ENCODE measurements at regions not wholly inside any gene's neighbourhood (a gene's known extent, or its start where the extent isn't known, plus 50 kb on each side); places are given as distances from the start of the nearest gene placed in this dataset.

DNA sequence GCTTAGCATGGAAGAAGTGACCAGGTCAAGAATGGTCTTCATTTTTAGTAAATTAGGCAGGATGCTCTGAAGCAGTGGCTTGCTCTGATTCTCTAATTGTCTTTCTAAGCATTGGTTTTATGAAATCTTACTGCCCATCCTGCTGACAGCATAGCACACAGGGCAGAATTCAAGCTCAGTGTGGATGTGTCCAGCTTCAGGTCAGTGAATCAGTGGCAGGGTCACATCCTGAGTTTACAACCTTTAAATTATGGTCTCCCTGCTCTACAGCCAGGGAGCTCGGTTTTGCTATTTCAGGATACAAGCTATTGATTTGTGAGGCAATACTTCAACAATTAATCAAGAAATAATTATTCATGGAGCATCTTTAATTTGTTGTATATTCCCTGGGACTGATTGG is 202.3 kb upstream of the RXFP2 start:
- 0% methylated on average over 1 of the region's 1 CpG for WGBS (ENCODE audit: insufficient coverage, insufficient replicate concordance, low lambda C conversion rate, missing lambda C conversion rate)
- SMC1A ChIA-PET (ENCODE audit: uncharacterized antibody, unreplicated experiment) = interaction anchor here (0.8 kb wide), 1 partner anchor 43 kb away, joined by 3 read pairs; no protein-coding TSS in a partner anchor
- POLR2A ChIA-PET = no interaction called here
- Histone ChIP-seq H3K4me3 (no peak overlapping the region), H3K27me3 (replicated peaks in 1 of 2; ENCODE audit: control insufficient read depth in 2 of 2, insufficient read depth in 2 of 2, low read length in 1 of 2) (no peaks in the 10 kb centered on the region), H3K4me1 (ENCODE audit: control insufficient read depth, insufficient read depth, low read length) (no peaks in the 10 kb centered on the region), H3K36me3 (ENCODE audit: control insufficient read depth in 2 of 2, insufficient read depth in 2 of 2, low read length in 1 of 2) (no peaks in the 10 kb centered on the region), H2AFZ (ENCODE audit: control insufficient read depth, low read depth, low read length) (no peak overlapping the region), H3K79me2 (ENCODE audit: control insufficient read depth, insufficient read depth, low read length) (no peaks in the 10 kb centered on the region), H3K27ac (ENCODE audit: control insufficient read depth, insufficient read depth) (no peak overlapping the region), H3K9ac (ENCODE audit: control insufficient read depth, insufficient read depth, low read length) (no peak overlapping the region), H4K20me1 (ENCODE audit: control insufficient read depth, insufficient read depth) (no peaks in the 10 kb centered on the region), H3K4me2 (ENCODE audit: control insufficient read depth, insufficient read depth) (no peak overlapping the region), H3K9me3 (replicated peaks; ENCODE audit: control insufficient read depth, insufficient read depth, low read length) (no peaks in the 10 kb centered on the region)
- no TSS peak for BruUV-seq (replicated peaks)
- RAD21 ChIA-PET (ENCODE audit: unreplicated experiment) = no interaction called here
- no peak for ATAC-seq
- CTCF ChIA-PET = interaction anchor here (1.0 to 2.1 kb wide), 3 partner anchors 106 to 207 kb away, joined by 4 to 9 read pairs (median 4); no protein-coding TSS in a partner anchor
- in situ Hi-C loops (cut with MboI) = no loop called here
- DNase-seq (ENCODE audit: low read depth, low spot score) = no peak
- FAIRE-seq = no peak
- intact Hi-C loops (cut with micrococcal nuclease; ENCODE audit: unreplicated experiment) = loop anchor here (5.0 kb wide), 1 partner anchor 205 kb away; no protein-coding TSS in a partner anchor
- TF ChIP-seq ZNF207 (IDR thresholded peaks at IDR 0.05; ENCODE audit: borderline replicate concordance) (no peak), ZSCAN29 (IDR thresholded peaks at IDR 0.05) (no peak), TARDBP (IDR thresholded peaks at IDR 0.05; ENCODE audit: borderline replicate concordance) (no peak), SUZ12 (IDR thresholded peaks at IDR 0.05; ENCODE audit: unreplicated experiment) (no peak)
- TF ChIP-seq, protein P1, sequence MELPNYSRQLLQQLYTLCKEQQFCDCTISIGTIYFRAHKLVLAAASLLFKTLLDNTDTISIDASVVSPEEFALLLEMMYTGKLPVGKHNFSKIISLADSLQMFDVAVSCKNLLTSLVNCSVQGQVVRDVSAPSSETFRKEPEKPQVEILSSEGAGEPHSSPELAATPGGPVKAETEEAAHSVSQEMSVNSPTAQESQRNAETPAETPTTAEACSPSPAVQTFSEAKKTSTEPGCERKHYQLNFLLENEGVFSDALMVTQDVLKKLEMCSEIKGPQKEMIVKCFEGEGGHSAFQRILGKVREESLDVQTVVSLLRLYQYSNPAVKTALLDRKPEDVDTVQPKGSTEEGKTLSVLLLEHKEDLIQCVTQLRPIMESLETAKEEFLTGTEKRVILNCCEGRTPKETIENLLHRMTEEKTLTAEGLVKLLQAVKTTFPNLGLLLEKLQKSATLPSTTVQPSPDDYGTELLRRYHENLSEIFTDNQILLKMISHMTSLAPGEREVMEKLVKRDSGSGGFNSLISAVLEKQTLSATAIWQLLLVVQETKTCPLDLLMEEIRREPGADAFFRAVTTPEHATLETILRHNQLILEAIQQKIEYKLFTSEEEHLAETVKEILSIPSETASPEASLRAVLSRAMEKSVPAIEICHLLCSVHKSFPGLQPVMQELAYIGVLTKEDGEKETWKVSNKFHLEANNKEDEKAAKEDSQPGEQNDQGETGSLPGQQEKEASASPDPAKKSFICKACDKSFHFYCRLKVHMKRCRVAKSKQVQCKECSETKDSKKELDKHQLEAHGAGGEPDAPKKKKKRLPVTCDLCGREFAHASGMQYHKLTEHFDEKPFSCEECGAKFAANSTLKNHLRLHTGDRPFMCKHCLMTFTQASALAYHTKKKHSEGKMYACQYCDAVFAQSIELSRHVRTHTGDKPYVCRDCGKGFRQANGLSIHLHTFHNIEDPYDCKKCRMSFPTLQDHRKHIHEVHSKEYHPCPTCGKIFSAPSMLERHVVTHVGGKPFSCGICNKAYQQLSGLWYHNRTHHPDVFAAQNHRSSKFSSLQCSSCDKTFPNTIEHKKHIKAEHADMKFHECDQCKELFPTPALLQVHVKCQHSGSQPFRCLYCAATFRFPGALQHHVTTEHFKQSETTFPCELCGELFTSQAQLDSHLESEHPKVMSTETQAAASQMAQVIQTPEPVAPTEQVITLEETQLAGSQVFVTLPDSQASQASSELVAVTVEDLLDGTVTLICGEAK (IDR thresholded peaks at IDR 0.05; ENCODE audit: borderline replicate concordance) = no peak
- TF ChIP-seq, protein P2, sequence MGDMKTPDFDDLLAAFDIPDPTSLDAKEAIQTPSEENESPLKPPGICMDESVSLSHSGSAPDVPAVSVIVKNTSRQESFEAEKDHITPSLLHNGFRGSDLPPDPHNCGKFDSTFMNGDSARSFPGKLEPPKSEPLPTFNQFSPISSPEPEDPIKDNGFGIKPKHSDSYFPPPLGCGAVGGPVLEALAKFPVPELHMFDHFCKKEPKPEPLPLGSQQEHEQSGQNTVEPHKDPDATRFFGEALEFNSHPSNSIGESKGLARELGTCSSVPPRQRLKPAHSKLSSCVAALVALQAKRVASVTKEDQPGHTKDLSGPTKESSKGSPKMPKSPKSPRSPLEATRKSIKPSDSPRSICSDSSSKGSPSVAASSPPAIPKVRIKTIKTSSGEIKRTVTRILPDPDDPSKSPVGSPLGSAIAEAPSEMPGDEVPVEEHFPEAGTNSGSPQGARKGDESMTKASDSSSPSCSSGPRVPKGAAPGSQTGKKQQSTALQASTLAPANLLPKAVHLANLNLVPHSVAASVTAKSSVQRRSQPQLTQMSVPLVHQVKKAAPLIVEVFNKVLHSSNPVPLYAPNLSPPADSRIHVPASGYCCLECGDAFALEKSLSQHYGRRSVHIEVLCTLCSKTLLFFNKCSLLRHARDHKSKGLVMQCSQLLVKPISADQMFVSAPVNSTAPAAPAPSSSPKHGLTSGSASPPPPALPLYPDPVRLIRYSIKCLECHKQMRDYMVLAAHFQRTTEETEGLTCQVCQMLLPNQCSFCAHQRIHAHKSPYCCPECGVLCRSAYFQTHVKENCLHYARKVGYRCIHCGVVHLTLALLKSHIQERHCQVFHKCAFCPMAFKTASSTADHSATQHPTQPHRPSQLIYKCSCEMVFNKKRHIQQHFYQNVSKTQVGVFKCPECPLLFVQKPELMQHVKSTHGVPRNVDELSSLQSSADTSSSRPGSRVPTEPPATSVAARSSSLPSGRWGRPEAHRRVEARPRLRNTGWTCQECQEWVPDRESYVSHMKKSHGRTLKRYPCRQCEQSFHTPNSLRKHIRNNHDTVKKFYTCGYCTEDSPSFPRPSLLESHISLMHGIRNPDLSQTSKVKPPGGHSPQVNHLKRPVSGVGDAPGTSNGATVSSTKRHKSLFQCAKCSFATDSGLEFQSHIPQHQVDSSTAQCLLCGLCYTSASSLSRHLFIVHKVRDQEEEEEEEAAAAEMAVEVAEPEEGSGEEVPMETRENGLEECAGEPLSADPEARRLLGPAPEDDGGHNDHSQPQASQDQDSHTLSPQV (IDR thresholded peaks at IDR 0.05) = no peak
- TF ChIP-seq, protein P3, sequence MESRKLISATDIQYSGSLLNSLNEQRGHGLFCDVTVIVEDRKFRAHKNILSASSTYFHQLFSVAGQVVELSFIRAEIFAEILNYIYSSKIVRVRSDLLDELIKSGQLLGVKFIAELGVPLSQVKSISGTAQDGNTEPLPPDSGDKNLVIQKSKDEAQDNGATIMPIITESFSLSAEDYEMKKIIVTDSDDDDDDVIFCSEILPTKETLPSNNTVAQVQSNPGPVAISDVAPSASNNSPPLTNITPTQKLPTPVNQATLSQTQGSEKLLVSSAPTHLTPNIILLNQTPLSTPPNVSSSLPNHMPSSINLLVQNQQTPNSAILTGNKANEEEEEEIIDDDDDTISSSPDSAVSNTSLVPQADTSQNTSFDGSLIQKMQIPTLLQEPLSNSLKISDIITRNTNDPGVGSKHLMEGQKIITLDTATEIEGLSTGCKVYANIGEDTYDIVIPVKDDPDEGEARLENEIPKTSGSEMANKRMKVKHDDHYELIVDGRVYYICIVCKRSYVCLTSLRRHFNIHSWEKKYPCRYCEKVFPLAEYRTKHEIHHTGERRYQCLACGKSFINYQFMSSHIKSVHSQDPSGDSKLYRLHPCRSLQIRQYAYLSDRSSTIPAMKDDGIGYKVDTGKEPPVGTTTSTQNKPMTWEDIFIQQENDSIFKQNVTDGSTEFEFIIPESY (IDR thresholded peaks at IDR 0.05) = no peak
- TF ChIP-seq, protein P4, sequence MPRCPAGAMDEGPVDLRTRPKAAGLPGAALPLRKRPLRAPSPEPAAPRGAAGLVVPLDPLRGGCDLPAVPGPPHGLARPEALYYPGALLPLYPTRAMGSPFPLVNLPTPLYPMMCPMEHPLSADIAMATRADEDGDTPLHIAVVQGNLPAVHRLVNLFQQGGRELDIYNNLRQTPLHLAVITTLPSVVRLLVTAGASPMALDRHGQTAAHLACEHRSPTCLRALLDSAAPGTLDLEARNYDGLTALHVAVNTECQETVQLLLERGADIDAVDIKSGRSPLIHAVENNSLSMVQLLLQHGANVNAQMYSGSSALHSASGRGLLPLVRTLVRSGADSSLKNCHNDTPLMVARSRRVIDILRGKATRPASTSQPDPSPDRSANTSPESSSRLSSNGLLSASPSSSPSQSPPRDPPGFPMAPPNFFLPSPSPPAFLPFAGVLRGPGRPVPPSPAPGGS (IDR thresholded peaks at IDR 0.05; ENCODE audit: borderline replicate concordance, insufficient read depth, low read depth, low read length, poor library complexity, severe bottlenecking) = no peak

Data from GM12878 (cell line).